ENCODE measurements at regions not wholly inside any gene's neighbourhood (a gene's known extent, or its start where the extent isn't known, plus 50 kb on each side); places are given as distances from the start of the nearest gene placed in this dataset.

- TF ChIP-seq CTCF (IDR thresholded peaks at IDR 0.05; ENCODE audit: insufficient read depth, low read length) (no peak), POLR2AphosphoS5 (IDR thresholded peaks at IDR 0.05; ENCODE audit: low read depth) (no peak), SPI1 (IDR thresholded peaks at IDR 0.05; ENCODE audit: borderline replicate concordance, low read depth) (no peak), GABPA (IDR thresholded peaks at IDR 0.05; ENCODE audit: low read depth) (no peak), REST (IDR thresholded peaks at IDR 0.05; ENCODE audit: insufficient replicate concordance, low read depth) (no peak)
These were observed 73.5 kb downstream of the SOX4 start for GRCh38 chr6:21666853-21667681.

GRCh38 chr6:21668795-21669194, 75.2 kb downstream of the SOX4 start:
- DNase-seq (ENCODE audit: low read depth in 1 of 2, low spot score in 1 of 2): no peak
- H3K4me3 ChIP-seq (replicated peaks; ENCODE audit: insufficient read depth, low read length): no peak overlapping the region
- TF ChIP-seq CTCF (IDR thresholded peaks at IDR 0.05; ENCODE audit: insufficient read depth, low read length) (no peak), GABPA (IDR thresholded peaks at IDR 0.05; ENCODE audit: low read depth) (no peak), REST (IDR thresholded peaks at IDR 0.05; ENCODE audit: insufficient replicate concordance, low read depth) (no peak), SPI1 (IDR thresholded peaks at IDR 0.05; ENCODE audit: borderline replicate concordance, low read depth) (no peak), POLR2AphosphoS5 (IDR thresholded peaks at IDR 0.05; ENCODE audit: low read depth) (no peak)
- H3K27ac ChIP-seq (replicated peaks): no peak overlapping the region
- H3K27me3 ChIP-seq (ENCODE audit: insufficient read depth, poor library complexity, severe bottlenecking): peaks cover 40% of the 10 kb centered on the region

More at GRCh38 chr6:21666853-21667681, 73.5 kb downstream of the SOX4 start:
- Histone ChIP-seq H3K27me3 (ENCODE audit: insufficient read depth, poor library complexity, severe bottlenecking) (peaks cover 52% of the 10 kb centered on the region), H3K4me3 (replicated peaks; ENCODE audit: insufficient read depth, low read length) (no peak overlapping the region), H3K27ac (replicated peaks) (no peak overlapping the region)
- DNase-seq (ENCODE audit: low read depth in 1 of 2, low spot score in 1 of 2): no peak

GRCh38 chr6:21676769-21677168, 83.2 kb downstream of the SOX4 start:
- Histone ChIP-seq H3K27me3 (ENCODE audit: insufficient read depth, poor library complexity, severe bottlenecking) (no peaks in the 10 kb centered on the region), H3K4me3 (replicated peaks; ENCODE audit: insufficient read depth, low read length) (no peak overlapping the region), H3K27ac (replicated peaks) (no peak overlapping the region)
- no peak for DNase-seq (ENCODE audit: low read depth in 1 of 2, low spot score in 1 of 2)
- TF ChIP-seq REST (IDR thresholded peaks at IDR 0.05; ENCODE audit: insufficient replicate concordance, low read depth): no peak
- TF ChIP-seq SPI1 (IDR thresholded peaks at IDR 0.05; ENCODE audit: borderline replicate concordance, low read depth): no peak
